Neural cell (in vitro differentiated cells): ENCODE measurements at regions not wholly inside any gene's neighbourhood (a gene's known extent, or its start where the extent isn't known, plus 50 kb on each side); places are given as distances from the start of the nearest gene placed in this dataset.
"Not testable (repeated sequence)": the region's sequence is repeated elsewhere in the genome, so short reads cannot be mapped to it uniquely, and the experiment has no call there.

ENCODE experiments used
- H2AFZ ChIP-seq: fragments of 200-600, 300-800 bp; sonication (generic), shearing (Covaris generic); 2 replicates; pipeline ENCODE4 v1.6.0; 2014; ENCODE audit warnings: low read depth, mild to moderate bottlenecking, antibody characterized with exemption, low read length, moderate library complexity
- H3F3A ChIP-seq: fragments of 200-600 bp; shearing (Covaris generic); 2 replicates; pipeline ENCODE4 v1.6.1; 2016; ENCODE audit warnings: mild to moderate bottlenecking, moderate library complexity, mixed read lengths, antibody characterized with exemption, low read length; ENCODE audit not compliant: insufficient read depth, poor library complexity, severe bottlenecking
- H3K27ac ChIP-seq: fragments of 200-600, 300-800 bp; sonication (generic), shearing (Covaris generic); 2 replicates; pipeline ENCODE4 v1.5.1; 2014; ENCODE audit warnings: mild to moderate bottlenecking, low read length, moderate library complexity
- H3K27me3 ChIP-seq: fragments of 300-800, 200-600 bp; sonication (generic), shearing (Covaris generic); 2 replicates; pipeline ENCODE4 v1.6.0; 2014; ENCODE audit warnings: mild to moderate bottlenecking, low read depth, low read length, moderate library complexity; ENCODE audit not compliant: insufficient read depth
- H3K36me3 ChIP-seq: fragments of 300-800, 200-600 bp; sonication (generic), shearing (Covaris generic); 2 replicates; pipeline ENCODE4 v1.5.1; 2014; ENCODE audit warnings: mild to moderate bottlenecking, antibody characterized with exemption, low read length, moderate library complexity; ENCODE audit not compliant: insufficient read depth
- H3K4me2 ChIP-seq: fragments of 300-800, 200-600 bp; sonication (generic), shearing (Covaris generic); 2 replicates; pipeline ENCODE4 v1.6.0; 2014; ENCODE audit warnings: mild to moderate bottlenecking, low read length
- H3K4me3 ChIP-seq: fragments of 300-800, 200-600 bp; sonication (generic), shearing (Covaris generic); 2 replicates; pipeline ENCODE4 v1.5.1; 2014; ENCODE audit warnings: mild to moderate bottlenecking, low read length, moderate library complexity
- H3K79me2 ChIP-seq: fragments of 200-600 bp; shearing (Covaris generic); replicated peaks from 2 replicates; pipeline ENCODE4 v1.6.0; 2014; ENCODE audit warnings: mild to moderate bottlenecking, low read length, moderate library complexity; ENCODE audit not compliant: insufficient read depth
- H3K9ac ChIP-seq: fragments of 300-800, 200-600 bp; sonication (generic), shearing (Covaris generic); 2 replicates; pipeline ENCODE4 v1.6.1; 2016; ENCODE audit warnings: mild to moderate bottlenecking, low read length, mixed read lengths
- H3K9me2 ChIP-seq: fragments of 200-600 bp; shearing (Covaris generic); 2 replicates; pipeline ENCODE4 v1.6.1; 2016; ENCODE audit warnings: mild to moderate bottlenecking, low read length, mixed read lengths; ENCODE audit not compliant: insufficient read depth
- H3K9me3 ChIP-seq: fragments of 200-600, 300-800 bp; sonication (generic), shearing (Covaris generic); 2 replicates; pipeline ENCODE4 v1.6.1; 2016; ENCODE audit warnings: mild to moderate bottlenecking, mixed run types, low read length, moderate library complexity, mixed read lengths
- H4K20me1 ChIP-seq: fragments of 200-600 bp; shearing (Covaris generic); 2 replicates; pipeline ENCODE4 v1.6.1; 2016; ENCODE audit warnings: mild to moderate bottlenecking, mixed run types; ENCODE audit not compliant: insufficient read depth
- CTCF ChIP-seq: fragments of 450-650 bp; IDR thresholded peaks from 2 replicates; pipeline ENCODE4 v1.5.1; 2014; ENCODE audit warnings: antibody characterized with exemption, mild to moderate bottlenecking, moderate library complexity; ENCODE audit not compliant: poor library complexity, severe bottlenecking
- EP300 ChIP-seq: fragments of 450-650 bp; conservative IDR thresholded peaks from 2 replicates; pipeline ENCODE4 v1.6.1; 2014; ENCODE audit warnings: antibody characterized with exemption, mild to moderate bottlenecking, moderate library complexity; ENCODE audit not compliant: poor library complexity, severe bottlenecking
- EZH2 ChIP-seq: fragments of 200-600, 300-800 bp; shearing (Covaris generic), sonication (generic); IDR thresholded peaks from 2 replicates; pipeline ENCODE4 v1.6.1; 2014; ENCODE audit warnings: antibody characterized with exemption, low read length, borderline replicate concordance, mild to moderate bottlenecking; ENCODE audit not compliant: insufficient read depth, poor library complexity, severe bottlenecking
- MXI1 ChIP-seq: fragments of 450-650 bp; conservative IDR thresholded peaks from 2 replicates; pipeline ENCODE4 v1.6.1; 2014; ENCODE audit warnings: antibody characterized with exemption, mild to moderate bottlenecking; ENCODE audit not compliant: poor library complexity, severe bottlenecking
- POLR2AphosphoS5 ChIP-seq: IDR thresholded peaks from 2 replicates; pipeline ENCODE4 v1.6.1; 2012
- RAD21 ChIP-seq: fragments of 450-650 bp; conservative IDR thresholded peaks from 2 replicates; pipeline ENCODE4 v1.6.1; 2014; ENCODE audit warnings: antibody characterized with exemption, mild to moderate bottlenecking, moderate library complexity
- SMC3 ChIP-seq: fragments of 450-650 bp; conservative IDR thresholded peaks from 2 replicates; pipeline ENCODE4 v1.6.1; 2014; ENCODE audit warnings: antibody characterized with exemption, mild to moderate bottlenecking, moderate library complexity; ENCODE audit not compliant: poor library complexity
- TAF1 ChIP-seq: IDR thresholded peaks from 2 replicates; pipeline ENCODE4 v1.6.1; 2012; ENCODE audit warnings: low read depth
- TF ChIP-seq, protein P1 (sequence below): IDR thresholded peaks from 2 replicates; pipeline ENCODE4 v1.6.1; 2012; ENCODE audit warnings: borderline replicate concordance

- H3K4me2 ChIP-seq, result no peak overlapping the region
- H4K20me1 ChIP-seq, result no peaks in the 10 kb centered on the region
- no peak overlapping the region for H3K9ac ChIP-seq
- no peaks in the 10 kb centered on the region for H3K27me3 ChIP-seq
- no peak overlapping the region for H2AFZ ChIP-seq
- no peaks in the 10 kb centered on the region for H3F3A ChIP-seq
- H3K27ac ChIP-seq, result no peak overlapping the region
- H3K9me3 ChIP-seq, result no peaks in the 10 kb centered on the region
- TF ChIP-seq EZH2, result no peak
- TF ChIP-seq RAD21, result no peak
- no peak for TF ChIP-seq SMC3
- TF ChIP-seq CTCF, result no peak
- TF ChIP-seq, protein P1, sequence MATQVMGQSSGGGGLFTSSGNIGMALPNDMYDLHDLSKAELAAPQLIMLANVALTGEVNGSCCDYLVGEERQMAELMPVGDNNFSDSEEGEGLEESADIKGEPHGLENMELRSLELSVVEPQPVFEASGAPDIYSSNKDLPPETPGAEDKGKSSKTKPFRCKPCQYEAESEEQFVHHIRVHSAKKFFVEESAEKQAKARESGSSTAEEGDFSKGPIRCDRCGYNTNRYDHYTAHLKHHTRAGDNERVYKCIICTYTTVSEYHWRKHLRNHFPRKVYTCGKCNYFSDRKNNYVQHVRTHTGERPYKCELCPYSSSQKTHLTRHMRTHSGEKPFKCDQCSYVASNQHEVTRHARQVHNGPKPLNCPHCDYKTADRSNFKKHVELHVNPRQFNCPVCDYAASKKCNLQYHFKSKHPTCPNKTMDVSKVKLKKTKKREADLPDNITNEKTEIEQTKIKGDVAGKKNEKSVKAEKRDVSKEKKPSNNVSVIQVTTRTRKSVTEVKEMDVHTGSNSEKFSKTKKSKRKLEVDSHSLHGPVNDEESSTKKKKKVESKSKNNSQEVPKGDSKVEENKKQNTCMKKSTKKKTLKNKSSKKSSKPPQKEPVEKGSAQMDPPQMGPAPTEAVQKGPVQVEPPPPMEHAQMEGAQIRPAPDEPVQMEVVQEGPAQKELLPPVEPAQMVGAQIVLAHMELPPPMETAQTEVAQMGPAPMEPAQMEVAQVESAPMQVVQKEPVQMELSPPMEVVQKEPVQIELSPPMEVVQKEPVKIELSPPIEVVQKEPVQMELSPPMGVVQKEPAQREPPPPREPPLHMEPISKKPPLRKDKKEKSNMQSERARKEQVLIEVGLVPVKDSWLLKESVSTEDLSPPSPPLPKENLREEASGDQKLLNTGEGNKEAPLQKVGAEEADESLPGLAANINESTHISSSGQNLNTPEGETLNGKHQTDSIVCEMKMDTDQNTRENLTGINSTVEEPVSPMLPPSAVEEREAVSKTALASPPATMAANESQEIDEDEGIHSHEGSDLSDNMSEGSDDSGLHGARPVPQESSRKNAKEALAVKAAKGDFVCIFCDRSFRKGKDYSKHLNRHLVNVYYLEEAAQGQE, result no peak
- no peak for TF ChIP-seq TAF1
- no peak for TF ChIP-seq POLR2AphosphoS5
- no peak for TF ChIP-seq MXI1
- no peak for TF ChIP-seq EP300
- no peaks in the 10 kb centered on the region for H3K36me3 ChIP-seq
- H3K9me2 ChIP-seq, result no peaks in the 10 kb centered on the region
- H3K4me3 ChIP-seq, result no peak overlapping the region
- no peaks in the 10 kb centered on the region for H3K79me2 ChIP-seq
These were observed 65.2 kb upstream of the KIF2B start for GRCh38 chr17:53757559-53757958.

- not testable (repeated sequence) for H3K27me3 ChIP-seq
These were observed 65.6 kb upstream of the KIF2B start for GRCh38 chr17:53757116-53757515.

DNA sequence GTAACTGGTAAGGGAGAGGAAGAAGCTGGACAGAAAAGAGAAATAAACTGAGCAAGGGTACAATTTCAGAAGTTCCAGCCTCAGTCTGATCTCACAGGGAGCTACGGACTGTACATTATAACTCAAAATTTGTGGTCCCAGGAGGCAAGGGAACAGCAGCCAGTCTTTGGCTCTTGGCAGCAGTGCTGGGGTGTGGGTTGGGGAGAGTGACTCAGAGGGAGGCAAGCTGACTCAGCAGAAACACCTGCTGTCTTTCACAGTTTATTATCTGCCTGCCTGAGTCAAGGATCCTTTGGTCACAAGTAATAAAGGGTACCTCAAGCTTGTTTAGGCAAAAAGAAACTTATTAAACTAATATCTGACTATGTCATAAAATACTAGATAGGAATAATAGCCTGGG, 73.5 kb upstream of the KIF2B start:
- Histone ChIP-seq H4K20me1 (no peaks in the 10 kb centered on the region), H3K4me3 (no peak overlapping the region), H2AFZ (no peak overlapping the region), H3K9me2 (no peaks in the 10 kb centered on the region), H3F3A (no peaks in the 10 kb centered on the region), H3K79me2 (no peaks in the 10 kb centered on the region), H3K27ac (no peak overlapping the region), H3K27me3 (no peaks in the 10 kb centered on the region), H3K9ac (no peak overlapping the region), H3K9me3 (no peaks in the 10 kb centered on the region), H3K4me2 (no peak overlapping the region), H3K36me3 (no peaks in the 10 kb centered on the region)
- TF ChIP-seq RAD21 (no peak), MXI1 (no peak), TAF1 (no peak), SMC3 (no peak), EZH2 (no peak), POLR2AphosphoS5 (no peak), EP300 (no peak), CTCF (no peak)
- TF ChIP-seq, protein P1, result no peak

More at GRCh38 chr17:53757116-53757515, 65.6 kb upstream of the KIF2B start:
- not testable (repeated sequence) for H3K9ac ChIP-seq, H3K36me3 ChIP-seq, H3F3A ChIP-seq, H3K79me2 ChIP-seq, H3K9me2 ChIP-seq, H2AFZ ChIP-seq, H3K4me3 ChIP-seq, H3K27ac ChIP-seq, H3K4me2 ChIP-seq, H3K9me3 ChIP-seq, H4K20me1 ChIP-seq
